Neural cell (in vitro differentiated cells): ENCODE measurements at regions not wholly inside any gene's neighbourhood (a gene's known extent, or its start where the extent isn't known, plus 50 kb on each side); places are given as distances from the start of the nearest gene placed in this dataset.
"Not testable (repeated sequence)": the region's sequence is repeated elsewhere in the genome, so short reads cannot be mapped to it uniquely, and the experiment has no call there.

Source experiments
- H2AFZ ChIP-seq: fragments of 200-600, 300-800 bp; sonication (generic), shearing (Covaris generic); 2 replicates; pipeline ENCODE4 v1.6.0; 2014; ENCODE audit warnings: low read depth, mild to moderate bottlenecking, antibody characterized with exemption, low read length, moderate library complexity
- H3F3A ChIP-seq: fragments of 200-600 bp; shearing (Covaris generic); 2 replicates; pipeline ENCODE4 v1.6.1; 2016; ENCODE audit warnings: mild to moderate bottlenecking, moderate library complexity, mixed read lengths, antibody characterized with exemption, low read length; ENCODE audit not compliant: insufficient read depth, poor library complexity, severe bottlenecking
- H3K27ac ChIP-seq: fragments of 200-600, 300-800 bp; sonication (generic), shearing (Covaris generic); 2 replicates; pipeline ENCODE4 v1.5.1; 2014; ENCODE audit warnings: mild to moderate bottlenecking, low read length, moderate library complexity
- H3K27me3 ChIP-seq: fragments of 300-800, 200-600 bp; sonication (generic), shearing (Covaris generic); 2 replicates; pipeline ENCODE4 v1.6.0; 2014; ENCODE audit warnings: mild to moderate bottlenecking, low read depth, low read length, moderate library complexity; ENCODE audit not compliant: insufficient read depth
- H3K36me3 ChIP-seq: fragments of 300-800, 200-600 bp; sonication (generic), shearing (Covaris generic); 2 replicates; pipeline ENCODE4 v1.5.1; 2014; ENCODE audit warnings: mild to moderate bottlenecking, antibody characterized with exemption, low read length, moderate library complexity; ENCODE audit not compliant: insufficient read depth
- H3K4me2 ChIP-seq: fragments of 300-800, 200-600 bp; sonication (generic), shearing (Covaris generic); 2 replicates; pipeline ENCODE4 v1.6.0; 2014; ENCODE audit warnings: mild to moderate bottlenecking, low read length
- H3K4me3 ChIP-seq: fragments of 300-800, 200-600 bp; sonication (generic), shearing (Covaris generic); 2 replicates; pipeline ENCODE4 v1.5.1; 2014; ENCODE audit warnings: mild to moderate bottlenecking, low read length, moderate library complexity
- H3K79me2 ChIP-seq: fragments of 200-600 bp; shearing (Covaris generic); replicated peaks from 2 replicates; pipeline ENCODE4 v1.6.0; 2014; ENCODE audit warnings: mild to moderate bottlenecking, low read length, moderate library complexity; ENCODE audit not compliant: insufficient read depth
- H3K9ac ChIP-seq: fragments of 300-800, 200-600 bp; sonication (generic), shearing (Covaris generic); 2 replicates; pipeline ENCODE4 v1.6.1; 2016; ENCODE audit warnings: mild to moderate bottlenecking, low read length, mixed read lengths
- H3K9me2 ChIP-seq: fragments of 200-600 bp; shearing (Covaris generic); 2 replicates; pipeline ENCODE4 v1.6.1; 2016; ENCODE audit warnings: mild to moderate bottlenecking, low read length, mixed read lengths; ENCODE audit not compliant: insufficient read depth
- H3K9me3 ChIP-seq: fragments of 200-600, 300-800 bp; sonication (generic), shearing (Covaris generic); 2 replicates; pipeline ENCODE4 v1.6.1; 2016; ENCODE audit warnings: mild to moderate bottlenecking, mixed run types, low read length, moderate library complexity, mixed read lengths
- H4K20me1 ChIP-seq: fragments of 200-600 bp; shearing (Covaris generic); 2 replicates; pipeline ENCODE4 v1.6.1; 2016; ENCODE audit warnings: mild to moderate bottlenecking, mixed run types; ENCODE audit not compliant: insufficient read depth
- CTCF ChIP-seq: fragments of 450-650 bp; IDR thresholded peaks from 2 replicates; pipeline ENCODE4 v1.5.1; 2014; ENCODE audit warnings: antibody characterized with exemption, mild to moderate bottlenecking, moderate library complexity; ENCODE audit not compliant: poor library complexity, severe bottlenecking
- EP300 ChIP-seq: fragments of 450-650 bp; conservative IDR thresholded peaks from 2 replicates; pipeline ENCODE4 v1.6.1; 2014; ENCODE audit warnings: antibody characterized with exemption, mild to moderate bottlenecking, moderate library complexity; ENCODE audit not compliant: poor library complexity, severe bottlenecking
- EZH2 ChIP-seq: fragments of 200-600, 300-800 bp; shearing (Covaris generic), sonication (generic); IDR thresholded peaks from 2 replicates; pipeline ENCODE4 v1.6.1; 2014; ENCODE audit warnings: antibody characterized with exemption, low read length, borderline replicate concordance, mild to moderate bottlenecking; ENCODE audit not compliant: insufficient read depth, poor library complexity, severe bottlenecking
- MXI1 ChIP-seq: fragments of 450-650 bp; conservative IDR thresholded peaks from 2 replicates; pipeline ENCODE4 v1.6.1; 2014; ENCODE audit warnings: antibody characterized with exemption, mild to moderate bottlenecking; ENCODE audit not compliant: poor library complexity, severe bottlenecking
- POLR2AphosphoS5 ChIP-seq: IDR thresholded peaks from 2 replicates; pipeline ENCODE4 v1.6.1; 2012
- RAD21 ChIP-seq: fragments of 450-650 bp; conservative IDR thresholded peaks from 2 replicates; pipeline ENCODE4 v1.6.1; 2014; ENCODE audit warnings: antibody characterized with exemption, mild to moderate bottlenecking, moderate library complexity
- SMC3 ChIP-seq: fragments of 450-650 bp; conservative IDR thresholded peaks from 2 replicates; pipeline ENCODE4 v1.6.1; 2014; ENCODE audit warnings: antibody characterized with exemption, mild to moderate bottlenecking, moderate library complexity; ENCODE audit not compliant: poor library complexity
- TAF1 ChIP-seq: IDR thresholded peaks from 2 replicates; pipeline ENCODE4 v1.6.1; 2012; ENCODE audit warnings: low read depth
- TF ChIP-seq, protein P1 (sequence below): IDR thresholded peaks from 2 replicates; pipeline ENCODE4 v1.6.1; 2012; ENCODE audit warnings: borderline replicate concordance

- TF ChIP-seq EP300 = no peak
- no peak for TF ChIP-seq MXI1
- TF ChIP-seq, protein P1, sequence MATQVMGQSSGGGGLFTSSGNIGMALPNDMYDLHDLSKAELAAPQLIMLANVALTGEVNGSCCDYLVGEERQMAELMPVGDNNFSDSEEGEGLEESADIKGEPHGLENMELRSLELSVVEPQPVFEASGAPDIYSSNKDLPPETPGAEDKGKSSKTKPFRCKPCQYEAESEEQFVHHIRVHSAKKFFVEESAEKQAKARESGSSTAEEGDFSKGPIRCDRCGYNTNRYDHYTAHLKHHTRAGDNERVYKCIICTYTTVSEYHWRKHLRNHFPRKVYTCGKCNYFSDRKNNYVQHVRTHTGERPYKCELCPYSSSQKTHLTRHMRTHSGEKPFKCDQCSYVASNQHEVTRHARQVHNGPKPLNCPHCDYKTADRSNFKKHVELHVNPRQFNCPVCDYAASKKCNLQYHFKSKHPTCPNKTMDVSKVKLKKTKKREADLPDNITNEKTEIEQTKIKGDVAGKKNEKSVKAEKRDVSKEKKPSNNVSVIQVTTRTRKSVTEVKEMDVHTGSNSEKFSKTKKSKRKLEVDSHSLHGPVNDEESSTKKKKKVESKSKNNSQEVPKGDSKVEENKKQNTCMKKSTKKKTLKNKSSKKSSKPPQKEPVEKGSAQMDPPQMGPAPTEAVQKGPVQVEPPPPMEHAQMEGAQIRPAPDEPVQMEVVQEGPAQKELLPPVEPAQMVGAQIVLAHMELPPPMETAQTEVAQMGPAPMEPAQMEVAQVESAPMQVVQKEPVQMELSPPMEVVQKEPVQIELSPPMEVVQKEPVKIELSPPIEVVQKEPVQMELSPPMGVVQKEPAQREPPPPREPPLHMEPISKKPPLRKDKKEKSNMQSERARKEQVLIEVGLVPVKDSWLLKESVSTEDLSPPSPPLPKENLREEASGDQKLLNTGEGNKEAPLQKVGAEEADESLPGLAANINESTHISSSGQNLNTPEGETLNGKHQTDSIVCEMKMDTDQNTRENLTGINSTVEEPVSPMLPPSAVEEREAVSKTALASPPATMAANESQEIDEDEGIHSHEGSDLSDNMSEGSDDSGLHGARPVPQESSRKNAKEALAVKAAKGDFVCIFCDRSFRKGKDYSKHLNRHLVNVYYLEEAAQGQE = no peak
- TF ChIP-seq EZH2 = no peak
- no peak for TF ChIP-seq CTCF
- no peak for TF ChIP-seq TAF1
- no peak for TF ChIP-seq RAD21
- no peak for TF ChIP-seq POLR2AphosphoS5
- no peak for TF ChIP-seq SMC3
- no peak overlapping the region for H3K9ac ChIP-seq
- H3K36me3 ChIP-seq = no peaks in the 10 kb centered on the region
- no peaks in the 10 kb centered on the region for H3F3A ChIP-seq
- H4K20me1 ChIP-seq = no peaks in the 10 kb centered on the region
- H3K4me3 ChIP-seq = no peak overlapping the region
- H3K27me3 ChIP-seq = no peaks in the 10 kb centered on the region
- H3K9me3 ChIP-seq = no peaks in the 10 kb centered on the region
- no peak overlapping the region for H3K4me2 ChIP-seq
- no peaks in the 10 kb centered on the region for H3K79me2 ChIP-seq
- no peak overlapping the region for H2AFZ ChIP-seq
- H3K9me2 ChIP-seq = no peaks in the 10 kb centered on the region
- H3K27ac ChIP-seq = no peak overlapping the region
Measured at GRCh38 chr7:142437741-142438140, 179.9 kb upstream of the PRSS58 start.

GRCh38 chr7:142436601-142437000, 178.7 kb upstream of the PRSS58 start:
- no peaks in the 10 kb centered on the region for H3K27me3 ChIP-seq
- TF ChIP-seq TAF1 = no peak
- H3F3A ChIP-seq = no peaks in the 10 kb centered on the region
- H3K27ac ChIP-seq = no peak overlapping the region
- H3K36me3 ChIP-seq = no peaks in the 10 kb centered on the region
- no peak overlapping the region for H3K4me2 ChIP-seq
- no peak overlapping the region for H2AFZ ChIP-seq
- H3K9me3 ChIP-seq = no peaks in the 10 kb centered on the region
- H3K9me2 ChIP-seq = no peaks in the 10 kb centered on the region
- H3K4me3 ChIP-seq = no peak overlapping the region
- H3K79me2 ChIP-seq = no peaks in the 10 kb centered on the region
- H4K20me1 ChIP-seq = no peaks in the 10 kb centered on the region
- no peak overlapping the region for H3K9ac ChIP-seq

GRCh38 chr7:142435606-142436005, 177.7 kb upstream of the PRSS58 start:
- not testable (repeated sequence) for H3K9me2 ChIP-seq, H3K4me3 ChIP-seq, H2AFZ ChIP-seq, H3K9ac ChIP-seq, H3F3A ChIP-seq, H3K36me3 ChIP-seq, H3K27me3 ChIP-seq, H3K79me2 ChIP-seq, H3K9me3 ChIP-seq, H3K27ac ChIP-seq, H3K4me2 ChIP-seq, H4K20me1 ChIP-seq
